Vagina (tissue), 2 donors: ENCODE measurements at regions not wholly inside any gene's neighbourhood (a gene's known extent, or its start where the extent isn't known, plus 50 kb on each side); places are given as distances from the start of the nearest gene placed in this dataset.

ENCODE experiments used
- DNase-seq, 2 donors: peaks; one replicate each; pipeline ENCODE4 v3.0.0-alpha.2; 2017; ENCODE audit errors: extremely low spot score in 2 of 2
- H3K27ac ChIP-seq: fragments of 200-600 bp; sonication (generic); one replicate; pipeline ENCODE4 v1.5.1; 2019
- H3K27me3 ChIP-seq: fragments of 200-600 bp; sonication (generic); one replicate; pipeline ENCODE4 v1.5.1; 2019
- H3K36me3 ChIP-seq, 2 donors: fragments of 200-600 bp; sonication (generic); one replicate each; pipeline ENCODE4 v1.5.1; 2017 to 2019
- H3K4me1 ChIP-seq: fragments of 200-600 bp; sonication (generic); one replicate; pipeline ENCODE4 v1.5.1; 2019
- H3K4me3 ChIP-seq, 2 donors: fragments of 200-600 bp; sonication (generic); 1 replicate in 1 of 2; 2 replicates in 1 of 2; pipeline ENCODE4 v1.5.1; 2016 to 2019
- H3K9me3 ChIP-seq: fragments of 200-600 bp; sonication (generic); one replicate; pipeline ENCODE4 v1.5.1; 2019
- POLR2A ChIP-seq, 2 donors: fragments of 450-650 bp; IDR thresholded peaks; one replicate each; pipeline ENCODE4 v1.6.1; 2017; ENCODE audit warnings: antibody characterized with exemption in 2 of 2, mild to moderate bottlenecking in 2 of 2, moderate library complexity in 2 of 2
- POLR2AphosphoS5 ChIP-seq, 2 donors: sonication (generic); formaldehyde crosslinking; IDR thresholded peaks; one replicate each; pipeline ENCODE4 v1.9.0; 2017; ENCODE audit warnings: antibody characterized with exemption in 2 of 2, mild to moderate bottlenecking in 2 of 2, low read depth in 1 of 2; ENCODE audit not compliant: insufficient read depth in 1 of 2
- intact Hi-C: fragments of 100-400 bp; cut with DNase I; formaldehyde crosslinking; loops from one replicate; pipeline ENCODE4 v1.15.1; 2023
- TF ChIP-seq, protein P1 (sequence below), 3 experiments: fragments of 450-650 bp in 2 of 3; fragments of 200-600 bp in 1 of 3; sonication (generic) in 1 of 3; IDR thresholded peaks; one replicate each; pipeline ENCODE4 v1.5.1; 2017 to 2019; ENCODE audit warnings: antibody characterized with exemption in 3 of 3, mild to moderate bottlenecking in 2 of 3, moderate library complexity in 2 of 3

DNA sequence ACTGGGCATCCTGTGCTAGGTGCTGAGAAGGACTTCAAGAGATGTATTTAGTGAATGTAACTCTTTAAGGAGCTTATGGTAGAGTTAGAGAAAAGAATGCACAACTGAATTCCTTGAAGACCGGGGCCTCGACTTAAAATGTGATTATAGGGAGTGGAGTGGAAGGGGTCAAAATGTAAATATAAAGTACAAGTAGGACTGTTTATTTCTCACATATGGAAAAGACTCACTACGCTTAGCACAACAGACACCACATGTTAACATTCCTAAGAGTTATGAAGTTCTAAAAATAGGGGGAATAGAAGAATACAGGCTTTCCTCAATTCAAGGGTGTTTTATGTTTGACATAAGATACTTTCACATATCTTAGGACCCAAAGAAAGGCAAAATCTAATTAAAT is 117.8 kb upstream of the OSMR start:
- no peak for DNase-seq
- Histone ChIP-seq H3K36me3 (no peaks in the 10 kb centered on the region), H3K9me3 (no peaks in the 10 kb centered on the region), H3K4me1 (no peaks in the 10 kb centered on the region), H3K4me3 (no peak overlapping the region), H3K27me3 (no peaks in the 10 kb centered on the region), H3K27ac (no peak overlapping the region)
- intact Hi-C loops: no loop called here
- TF ChIP-seq POLR2A (IDR thresholded peaks at IDR 0.05) (no peak), POLR2AphosphoS5 (IDR thresholded peaks at IDR 0.05; ENCODE audit: insufficient read depth in 1 of 2, low read depth in 1 of 2) (no peak)
- TF ChIP-seq, protein P1, sequence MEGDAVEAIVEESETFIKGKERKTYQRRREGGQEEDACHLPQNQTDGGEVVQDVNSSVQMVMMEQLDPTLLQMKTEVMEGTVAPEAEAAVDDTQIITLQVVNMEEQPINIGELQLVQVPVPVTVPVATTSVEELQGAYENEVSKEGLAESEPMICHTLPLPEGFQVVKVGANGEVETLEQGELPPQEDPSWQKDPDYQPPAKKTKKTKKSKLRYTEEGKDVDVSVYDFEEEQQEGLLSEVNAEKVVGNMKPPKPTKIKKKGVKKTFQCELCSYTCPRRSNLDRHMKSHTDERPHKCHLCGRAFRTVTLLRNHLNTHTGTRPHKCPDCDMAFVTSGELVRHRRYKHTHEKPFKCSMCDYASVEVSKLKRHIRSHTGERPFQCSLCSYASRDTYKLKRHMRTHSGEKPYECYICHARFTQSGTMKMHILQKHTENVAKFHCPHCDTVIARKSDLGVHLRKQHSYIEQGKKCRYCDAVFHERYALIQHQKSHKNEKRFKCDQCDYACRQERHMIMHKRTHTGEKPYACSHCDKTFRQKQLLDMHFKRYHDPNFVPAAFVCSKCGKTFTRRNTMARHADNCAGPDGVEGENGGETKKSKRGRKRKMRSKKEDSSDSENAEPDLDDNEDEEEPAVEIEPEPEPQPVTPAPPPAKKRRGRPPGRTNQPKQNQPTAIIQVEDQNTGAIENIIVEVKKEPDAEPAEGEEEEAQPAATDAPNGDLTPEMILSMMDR (IDR thresholded peaks at IDR 0.05): no peak

DNA sequence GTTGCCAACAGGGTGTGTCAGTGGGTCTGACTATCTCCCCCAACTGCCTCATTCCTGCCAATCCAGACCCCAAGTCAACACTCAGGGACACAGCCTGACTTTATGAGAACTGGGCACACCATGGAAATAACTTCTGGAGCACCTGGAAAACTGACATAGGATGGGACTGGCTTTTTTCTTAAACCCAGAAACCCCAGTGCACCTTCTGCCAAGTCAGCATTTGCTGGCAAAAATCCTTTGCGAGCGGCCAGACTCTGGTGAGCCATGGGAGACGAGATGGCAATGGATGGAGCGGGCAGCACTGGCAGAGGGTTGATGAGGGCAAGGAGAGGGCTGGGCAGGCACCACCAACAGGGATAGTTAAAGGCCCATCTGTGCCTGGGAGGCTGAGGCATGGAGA is 114.4 kb upstream of the OSMR start:
- Histone ChIP-seq H3K27ac (no peak overlapping the region), H3K9me3 (no peaks in the 10 kb centered on the region), H3K4me3 (no peak overlapping the region), H3K4me1 (no peaks in the 10 kb centered on the region), H3K27me3 (no peaks in the 10 kb centered on the region), H3K36me3 (no peaks in the 10 kb centered on the region)
- TF ChIP-seq, protein P1 (IDR thresholded peaks at IDR 0.05): no peak
- no peak for TF ChIP-seq POLR2A (IDR thresholded peaks at IDR 0.05)
- DNase-seq: peak in 1 of 2 donors; percentile 76
- intact Hi-C loops: no loop called here

DNA sequence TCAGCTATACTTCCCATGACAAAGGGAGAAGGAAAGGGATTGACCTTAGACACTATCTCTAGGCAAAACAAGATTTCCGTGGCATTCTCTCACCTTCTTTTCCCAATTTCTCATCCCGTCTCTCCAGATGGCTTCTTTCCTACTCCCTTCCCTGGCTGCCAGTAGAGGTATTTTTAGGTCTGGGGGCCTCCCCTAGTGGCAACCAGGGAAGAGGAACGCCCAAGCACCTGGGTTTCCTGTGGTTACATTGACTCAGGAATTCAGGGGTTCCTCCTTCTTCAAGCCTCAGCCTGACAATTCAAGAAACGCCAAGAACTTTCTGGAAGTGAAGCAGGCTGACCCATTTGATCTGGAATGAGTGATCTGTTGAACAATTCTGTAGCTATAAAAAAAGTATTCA is 111.5 kb upstream of the OSMR start:
- Histone ChIP-seq H3K27ac (no peak overlapping the region), H3K4me3 (no peak overlapping the region), H3K27me3 (no peaks in the 10 kb centered on the region), H3K4me1 (no peaks in the 10 kb centered on the region), H3K36me3 (no peaks in the 10 kb centered on the region), H3K9me3 (no peaks in the 10 kb centered on the region)
- peak in 1 of 2 donors; percentile 3 for DNase-seq
- intact Hi-C loops: no loop called here
- TF ChIP-seq, protein P1 (IDR thresholded peaks at IDR 0.05): no peak
- TF ChIP-seq POLR2A (IDR thresholded peaks at IDR 0.05) (no peak), POLR2AphosphoS5 (IDR thresholded peaks at IDR 0.05; ENCODE audit: insufficient read depth in 1 of 2, low read depth in 1 of 2) (no peak)

DNA sequence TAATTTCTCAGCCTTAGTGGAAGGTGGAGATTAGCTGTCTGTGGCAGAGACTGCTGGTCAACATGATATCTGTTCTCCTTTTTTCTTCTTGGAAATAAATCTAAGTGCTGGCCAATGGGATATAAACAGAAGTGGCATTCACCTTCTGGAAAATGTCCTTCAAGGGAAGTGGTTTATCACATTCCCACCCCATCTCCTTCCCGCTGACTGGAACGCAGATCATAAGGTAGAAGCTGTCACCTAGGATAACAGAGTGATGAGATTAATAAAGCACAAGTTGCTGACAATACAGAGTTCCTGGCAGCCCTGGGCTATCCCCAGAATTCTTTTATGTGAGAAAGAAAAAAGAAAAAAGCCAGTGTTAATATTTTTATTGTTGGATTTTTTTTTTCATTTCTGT is 109.7 kb upstream of the OSMR start:
- H3K27ac ChIP-seq: no peak overlapping the region
- H3K9me3 ChIP-seq: no peaks in the 10 kb centered on the region
- TF ChIP-seq, protein P1 (IDR thresholded peaks at IDR 0.05): no peak
- no peak for TF ChIP-seq POLR2AphosphoS5 (IDR thresholded peaks at IDR 0.05; ENCODE audit: insufficient read depth in 1 of 2, low read depth in 1 of 2)
- no peak for TF ChIP-seq POLR2A (IDR thresholded peaks at IDR 0.05)
- no peak overlapping the region for H3K4me3 ChIP-seq
- intact Hi-C loops: no loop called here
- no peaks in the 10 kb centered on the region for H3K27me3 ChIP-seq
- DNase-seq: no peak
- H3K4me1 ChIP-seq: no peaks in the 10 kb centered on the region
- H3K36me3 ChIP-seq: no peaks in the 10 kb centered on the region

DNA sequence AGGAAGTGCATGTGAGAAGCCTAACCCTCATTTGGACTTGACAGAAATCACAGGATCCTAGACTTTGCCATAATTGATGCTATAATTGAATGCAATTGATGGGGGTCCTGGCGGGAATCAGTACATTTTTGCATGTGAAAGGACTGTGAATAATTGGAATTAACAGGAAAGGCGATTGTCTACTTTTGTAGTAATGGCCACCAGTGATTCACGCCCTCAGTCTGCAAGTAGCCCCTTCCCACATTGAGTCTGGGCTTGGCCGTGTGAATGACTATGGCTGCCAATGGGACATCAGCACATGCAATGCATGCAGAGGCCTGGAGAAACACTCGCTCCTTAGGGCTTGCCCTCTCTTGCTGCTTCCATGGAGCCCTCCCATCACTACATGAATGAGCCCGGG is 107.8 kb upstream of the OSMR start:
- Histone ChIP-seq H3K27me3 (no peaks in the 10 kb centered on the region), H3K9me3 (no peaks in the 10 kb centered on the region), H3K4me3 (no peak overlapping the region), H3K4me1 (no peaks in the 10 kb centered on the region), H3K36me3 (no peaks in the 10 kb centered on the region), H3K27ac (no peak overlapping the region)
- no peak for TF ChIP-seq POLR2AphosphoS5 (IDR thresholded peaks at IDR 0.05; ENCODE audit: insufficient read depth in 1 of 2, low read depth in 1 of 2)
- TF ChIP-seq, protein P1 (IDR thresholded peaks at IDR 0.05): no peak
- TF ChIP-seq POLR2A (IDR thresholded peaks at IDR 0.05): no peak
- DNase-seq: no peak
- intact Hi-C loops: no loop called here
